GM18505 (cell line): ENCODE measurements at regions not wholly inside any gene's neighbourhood (a gene's known extent, or its start where the extent isn't known, plus 50 kb on each side); places are given as distances from the start of the nearest gene placed in this dataset.

Experiments used
- ATAC-seq: cut with Tn5 transposase; IDR thresholded peaks from one replicate; pipeline ENCODE4 v1.9.1; 2021; ENCODE audit not compliant: unreplicated experiment
- POLR2A ChIP-seq: IDR thresholded peaks from 4 replicates; pipeline ENCODE4 v1.6.1; 2011; ENCODE audit warnings: borderline replicate concordance; ENCODE audit not compliant: insufficient read depth, insufficient read length; ENCODE audit errors: extremely low read depth

DNA sequence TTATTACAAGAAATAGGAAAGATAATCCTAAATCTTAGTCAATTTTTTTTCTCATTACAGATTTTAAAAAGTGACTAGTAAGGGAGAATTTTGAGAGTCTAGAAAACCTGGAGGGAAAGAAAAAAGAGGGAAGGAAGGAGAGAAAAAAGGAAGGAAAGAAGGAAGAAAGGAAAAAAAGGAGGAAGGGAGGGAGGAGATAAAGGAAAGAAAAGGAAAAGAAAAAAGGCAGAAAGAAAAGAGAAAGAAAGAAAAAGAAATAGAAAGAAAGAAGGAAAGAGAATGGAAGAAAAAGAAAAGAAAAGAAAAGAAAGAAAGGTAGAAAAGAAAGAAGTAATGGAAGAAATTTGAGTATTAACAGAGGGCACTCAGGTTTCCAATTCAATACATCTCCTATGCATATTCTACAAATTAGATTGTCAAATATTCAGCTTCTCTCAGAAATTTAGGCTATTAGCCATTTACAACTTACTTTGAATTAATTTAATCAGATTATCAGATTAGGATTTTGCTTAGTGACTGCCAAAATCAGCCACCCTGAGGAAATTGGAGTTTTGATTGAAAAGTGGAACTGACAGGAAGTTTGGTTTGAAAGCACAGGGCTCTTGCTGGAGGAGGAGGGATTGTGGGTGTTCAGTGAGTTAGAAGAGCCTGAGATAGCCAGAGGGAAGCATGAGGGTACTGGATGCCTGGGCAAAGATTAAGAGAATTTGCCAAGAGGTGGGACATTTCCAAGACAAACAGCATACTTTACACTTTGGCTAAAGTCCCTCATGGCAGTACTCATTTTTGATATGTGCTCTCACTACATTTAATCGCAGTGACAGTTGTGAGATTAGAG is 677.8 kb downstream of the USP25 start:
- no peak for ATAC-seq
- TF ChIP-seq POLR2A, result no peak

DNA sequence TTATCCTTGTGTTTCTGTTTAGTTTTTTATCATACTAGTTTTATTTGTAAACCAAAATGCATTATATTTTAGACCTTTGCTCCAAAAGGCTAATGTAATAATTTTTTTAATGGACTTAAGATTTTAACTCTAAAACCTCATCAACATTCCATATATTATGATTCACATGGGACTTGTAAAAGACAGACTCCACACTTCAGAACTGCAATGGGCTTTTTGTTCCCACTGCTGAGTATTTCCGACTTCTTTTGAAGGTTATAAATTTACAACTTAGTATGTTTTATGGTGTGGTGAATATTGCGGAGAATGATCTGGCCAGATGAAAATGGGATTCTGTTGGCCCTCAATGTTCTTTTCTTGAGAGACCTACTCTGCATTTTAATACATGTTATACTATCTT is 678.5 kb downstream of the USP25 start:
- no peak for ATAC-seq

DNA sequence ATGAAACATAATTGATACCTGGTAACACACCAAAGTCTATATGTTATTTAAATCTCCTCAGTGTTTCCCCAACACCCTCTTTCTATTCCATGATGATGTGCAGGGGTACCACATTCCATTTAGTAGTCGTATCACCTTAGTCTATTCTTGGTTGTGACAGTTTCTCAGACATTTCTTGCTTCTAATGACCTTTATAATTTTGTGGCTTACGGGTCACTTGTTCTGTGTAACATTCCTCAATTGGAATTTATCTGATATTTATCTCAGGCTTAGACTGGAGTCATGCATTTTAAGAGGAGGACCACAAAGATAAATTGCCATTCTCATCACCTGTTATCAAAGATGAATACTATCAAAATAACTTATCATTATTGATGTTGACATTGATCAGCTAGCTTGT is 679.6 kb downstream of the USP25 start:
- ATAC-seq, result no peak
- no peak for TF ChIP-seq POLR2A

More for the DNA sequence above, 678.5 kb downstream of the USP25 start:
- TF ChIP-seq POLR2A, result no peak

DNA sequence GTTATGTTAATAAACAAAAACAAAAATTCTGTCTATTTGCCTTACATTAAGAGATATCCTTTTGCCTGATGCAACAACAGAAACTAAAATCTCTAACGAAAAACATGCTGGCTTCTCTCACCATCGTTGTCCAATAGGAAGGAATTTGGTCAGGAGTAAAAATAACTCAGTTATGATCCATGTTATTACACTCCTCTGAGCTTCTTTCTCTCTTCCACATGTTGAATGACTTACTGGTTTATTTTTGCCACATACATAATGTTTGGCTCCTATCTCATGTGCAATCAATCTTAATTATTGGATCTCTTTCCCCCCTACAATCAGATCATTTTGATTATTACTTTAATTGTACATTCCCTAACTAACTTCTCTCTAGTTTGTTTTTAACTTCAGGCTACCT is 688.4 kb downstream of the USP25 start:
- no peak for ATAC-seq
- TF ChIP-seq POLR2A, result no peak

DNA sequence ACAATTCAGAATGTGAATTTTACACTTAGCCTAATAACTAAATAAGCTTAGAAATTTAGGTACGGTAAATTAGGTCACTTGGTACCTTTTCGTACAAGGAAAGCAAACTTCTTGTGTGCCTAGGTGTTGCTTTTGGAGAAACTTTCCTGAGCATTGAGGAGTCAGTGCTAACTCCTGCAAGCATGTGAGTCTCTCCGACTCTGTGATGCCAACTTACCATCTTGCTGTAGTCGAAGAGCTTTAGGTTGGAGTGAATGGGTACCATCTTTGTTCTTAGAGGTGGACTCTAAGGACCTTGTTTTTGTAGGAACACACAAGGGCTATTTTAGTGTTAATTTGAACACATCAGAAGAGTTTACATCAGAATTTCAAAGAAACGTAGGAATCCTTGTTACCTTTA is 688.9 kb downstream of the USP25 start:
- no peak for TF ChIP-seq POLR2A
- no peak for ATAC-seq

GRCh38 chr21:16419188-16419921 is 689.6 kb downstream of the USP25 start:
- no peak for TF ChIP-seq POLR2A

DNA sequence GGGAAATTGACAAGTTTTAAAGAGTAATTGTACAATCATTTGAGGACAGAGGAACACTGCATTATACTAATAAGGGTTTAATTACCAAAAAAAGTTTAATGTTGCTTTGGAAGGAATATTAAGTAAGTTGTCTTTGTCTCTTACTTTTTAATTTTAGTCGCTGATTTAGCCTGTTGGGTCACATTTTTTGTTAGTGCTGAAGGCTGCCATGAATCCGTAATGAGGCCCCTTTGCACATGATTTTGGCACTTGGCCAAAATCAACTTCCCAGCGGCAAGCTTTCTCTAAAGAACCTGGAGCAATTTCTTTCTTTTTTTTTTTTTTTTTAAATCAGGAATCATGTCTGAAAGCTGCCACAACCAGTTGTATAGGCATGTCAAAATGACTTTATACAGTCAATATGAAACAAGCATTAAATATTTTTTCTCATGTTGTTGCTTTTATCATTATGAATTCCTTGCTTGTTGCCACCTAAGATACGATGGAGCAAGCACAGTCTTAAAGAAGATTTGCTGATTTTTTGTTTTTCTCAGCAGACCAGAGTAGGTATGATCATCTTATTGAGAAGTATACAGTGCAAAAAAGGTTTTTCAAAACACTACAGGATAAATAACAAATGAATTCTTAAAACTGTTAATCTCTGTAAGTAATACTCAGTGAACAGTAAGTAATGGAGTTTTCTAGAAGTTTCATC is 690.4 kb downstream of the USP25 start:
- ATAC-seq, result no peak

More at GRCh38 chr21:16419188-16419921, 689.6 kb downstream of the USP25 start:
- no peak for ATAC-seq

GRCh38 chr21:16421007-16421406 is 691.2 kb downstream of the USP25 start:
- no peak for TF ChIP-seq POLR2A
- no peak for ATAC-seq

More for the DNA sequence above, 690.4 kb downstream of the USP25 start:
- no peak for TF ChIP-seq POLR2A

DNA sequence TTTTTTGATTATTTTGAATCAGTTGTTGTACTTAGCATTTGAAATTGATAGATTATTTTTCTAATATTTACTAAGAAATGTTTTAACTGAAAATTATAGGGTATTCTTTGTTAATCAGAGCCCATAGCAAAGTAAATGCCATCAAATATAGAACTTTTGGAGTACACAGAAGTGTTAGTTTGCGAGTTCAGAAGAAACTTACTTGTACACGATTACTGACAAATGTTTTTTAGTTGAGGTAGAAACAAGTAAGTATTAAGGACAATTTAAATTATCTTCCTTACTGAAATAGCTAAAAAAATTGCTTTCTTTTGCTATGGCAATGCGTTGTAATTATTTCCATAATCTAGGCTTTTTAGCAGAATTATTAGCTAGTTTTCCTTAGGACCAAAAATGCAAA is 692.2 kb downstream of the USP25 start:
- no peak for ATAC-seq

DNA sequence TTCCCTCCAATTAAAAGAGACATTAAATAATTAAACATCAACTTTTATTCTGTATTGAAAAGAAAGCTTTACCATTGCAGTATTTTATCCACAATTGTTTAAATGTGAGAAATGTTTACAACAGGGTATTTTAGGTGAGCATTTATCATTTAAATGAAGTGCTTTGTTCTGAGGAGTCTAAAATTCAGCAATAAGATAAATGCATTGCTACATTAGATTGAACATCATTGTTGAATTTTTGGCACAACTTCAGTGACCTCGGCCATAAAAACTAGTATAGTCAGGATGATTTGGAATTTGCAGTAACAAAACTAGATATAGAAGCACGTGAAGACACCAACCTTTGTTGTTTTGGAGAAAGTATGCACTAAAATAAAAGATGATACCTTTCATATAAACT is 692.9 kb downstream of the USP25 start:
- no peak for TF ChIP-seq POLR2A
- ATAC-seq, result no peak

More for the DNA sequence above, 692.2 kb downstream of the USP25 start:
- TF ChIP-seq POLR2A, result no peak

- no peak for TF ChIP-seq POLR2A
- no peak for ATAC-seq
These were observed 694.1 kb downstream of the USP25 start for GRCh38 chr21:16423921-16424320.

GRCh38 chr21:16424331-16424751 is 694.6 kb downstream of the USP25 start:
- no peak for ATAC-seq
- TF ChIP-seq POLR2A, result no peak

DNA sequence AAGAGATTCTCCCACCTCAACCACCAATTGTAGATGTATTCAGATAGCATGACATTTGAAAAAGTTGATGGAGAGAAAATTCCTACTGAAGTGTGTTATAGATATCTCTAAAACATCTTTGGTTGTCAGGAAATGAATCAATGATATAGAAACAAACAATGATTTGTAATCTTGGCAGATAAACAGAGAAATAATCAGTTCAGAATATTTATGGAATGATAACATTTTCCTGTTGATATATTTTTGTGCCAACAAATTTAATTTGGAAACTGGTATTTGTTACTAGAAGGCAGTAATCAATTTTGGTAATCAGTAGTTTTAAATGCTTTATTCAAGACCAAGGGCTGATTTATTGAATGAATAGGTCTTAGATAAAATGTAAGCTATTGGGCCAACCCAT is 695.6 kb downstream of the USP25 start:
- TF ChIP-seq POLR2A, result no peak

More for the DNA sequence above, 695.6 kb downstream of the USP25 start:
- no peak for ATAC-seq
